ENCODE measurements at regions not wholly inside any gene's neighbourhood (a gene's known extent, or its start where the extent isn't known, plus 50 kb on each side); places are given as distances from the start of the nearest gene placed in this dataset.

DNA sequence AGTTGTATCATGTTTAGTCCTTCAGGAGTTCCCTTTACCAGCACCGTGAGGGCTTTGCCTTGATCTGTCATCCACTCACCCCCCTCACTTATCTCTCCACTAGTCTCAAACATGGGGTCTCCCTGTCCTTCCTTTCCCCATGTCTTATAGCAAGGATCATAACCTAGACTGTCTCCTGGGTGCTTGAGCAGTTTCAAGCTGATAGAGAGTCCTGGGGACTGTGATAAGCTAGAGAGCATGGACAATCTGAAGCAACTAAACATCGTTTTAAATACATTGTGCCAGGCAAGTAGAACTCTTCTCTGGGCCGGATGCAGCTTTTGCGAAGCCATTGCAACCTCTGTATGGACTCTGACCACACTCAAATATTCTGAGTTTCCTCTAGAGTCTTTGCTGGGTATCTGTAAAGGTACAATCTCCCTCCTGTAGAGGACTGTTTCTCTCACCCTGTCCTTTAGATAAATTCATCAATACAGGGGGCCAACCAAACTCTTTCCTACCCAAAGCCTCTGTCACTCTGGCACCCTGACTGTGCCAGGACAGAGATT, 684.6 kb upstream of the NR2F2 start:
- intact Hi-C loops (cut with DNase I), result no loop called here
- no peaks in the 10 kb centered on the region for H3K27me3 ChIP-seq (replicated peaks; ENCODE audit: insufficient read depth)
- no peaks in the 10 kb centered on the region for H3K9me3 ChIP-seq
- no peak overlapping the region for H3K4me3 ChIP-seq
- H3K27ac ChIP-seq, result no peak overlapping the region
- 92% methylated on average over 4 of the region's 4 CpGs for WGBS
- no peaks in the 10 kb centered on the region for H3K36me3 ChIP-seq
- TF ChIP-seq, protein P1, sequence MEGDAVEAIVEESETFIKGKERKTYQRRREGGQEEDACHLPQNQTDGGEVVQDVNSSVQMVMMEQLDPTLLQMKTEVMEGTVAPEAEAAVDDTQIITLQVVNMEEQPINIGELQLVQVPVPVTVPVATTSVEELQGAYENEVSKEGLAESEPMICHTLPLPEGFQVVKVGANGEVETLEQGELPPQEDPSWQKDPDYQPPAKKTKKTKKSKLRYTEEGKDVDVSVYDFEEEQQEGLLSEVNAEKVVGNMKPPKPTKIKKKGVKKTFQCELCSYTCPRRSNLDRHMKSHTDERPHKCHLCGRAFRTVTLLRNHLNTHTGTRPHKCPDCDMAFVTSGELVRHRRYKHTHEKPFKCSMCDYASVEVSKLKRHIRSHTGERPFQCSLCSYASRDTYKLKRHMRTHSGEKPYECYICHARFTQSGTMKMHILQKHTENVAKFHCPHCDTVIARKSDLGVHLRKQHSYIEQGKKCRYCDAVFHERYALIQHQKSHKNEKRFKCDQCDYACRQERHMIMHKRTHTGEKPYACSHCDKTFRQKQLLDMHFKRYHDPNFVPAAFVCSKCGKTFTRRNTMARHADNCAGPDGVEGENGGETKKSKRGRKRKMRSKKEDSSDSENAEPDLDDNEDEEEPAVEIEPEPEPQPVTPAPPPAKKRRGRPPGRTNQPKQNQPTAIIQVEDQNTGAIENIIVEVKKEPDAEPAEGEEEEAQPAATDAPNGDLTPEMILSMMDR (IDR thresholded peaks at IDR 0.05), result no peak
- no peak for TF ChIP-seq POLR2A (IDR thresholded peaks at IDR 0.05)
- H3K4me1 ChIP-seq (replicated peaks), result no peaks in the 10 kb centered on the region
- DNase-seq (ENCODE audit: low spot score), result no peak

DNA sequence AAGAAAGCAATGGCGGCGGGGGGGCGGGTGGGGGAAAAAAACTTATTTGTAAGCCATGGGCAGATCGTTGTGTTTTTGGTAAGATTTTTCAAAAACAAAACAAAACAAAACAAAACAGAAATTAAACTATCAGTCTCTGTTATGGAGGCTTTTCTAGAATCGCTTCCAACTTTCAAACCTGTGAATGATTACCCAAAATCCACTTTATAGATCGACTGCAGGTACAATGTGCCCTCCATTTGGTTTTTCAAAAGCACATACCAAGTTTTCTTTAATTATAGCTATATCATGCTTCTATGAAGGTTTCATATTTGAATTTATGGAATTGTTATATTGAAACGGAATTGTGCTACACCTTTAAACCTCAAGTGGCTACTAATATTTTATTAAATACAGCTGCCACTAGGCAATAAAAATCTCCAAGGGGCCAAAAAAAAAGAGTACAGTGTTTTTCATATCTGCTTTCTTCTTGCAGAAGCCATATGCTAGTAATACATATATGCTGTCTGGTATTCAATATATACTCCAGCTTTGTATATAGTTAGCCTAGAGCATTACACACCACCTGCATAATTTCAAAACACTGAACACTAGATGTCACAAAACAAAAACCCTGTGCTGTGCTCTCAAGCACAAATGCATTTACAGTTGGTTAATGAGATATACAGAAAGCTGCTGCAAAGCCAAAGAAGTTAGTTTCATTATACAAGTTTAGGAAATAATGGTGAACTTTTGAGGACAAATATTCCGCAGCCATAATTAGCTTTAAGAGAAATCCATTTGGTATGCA, 683.8 kb upstream of the NR2F2 start:
- Histone ChIP-seq H3K27ac (no peak overlapping the region), H3K4me3 (no peak overlapping the region), H3K4me1 (replicated peaks) (no peaks in the 10 kb centered on the region), H3K27me3 (replicated peaks; ENCODE audit: insufficient read depth) (no peaks in the 10 kb centered on the region), H3K9me3 (no peaks in the 10 kb centered on the region), H3K36me3 (no peaks in the 10 kb centered on the region)
- TF ChIP-seq POLR2A (IDR thresholded peaks at IDR 0.05) (no peak), POLR2AphosphoS5 (IDR thresholded peaks at IDR 0.05) (no peak)
- TF ChIP-seq, protein P1 (IDR thresholded peaks at IDR 0.05), result no peak
- intact Hi-C loops (cut with DNase I), result no loop called here
- WGBS, result 79% methylated on average over 8 of the region's 8 CpGs
- DNase-seq (ENCODE audit: low spot score), result no peak

DNA sequence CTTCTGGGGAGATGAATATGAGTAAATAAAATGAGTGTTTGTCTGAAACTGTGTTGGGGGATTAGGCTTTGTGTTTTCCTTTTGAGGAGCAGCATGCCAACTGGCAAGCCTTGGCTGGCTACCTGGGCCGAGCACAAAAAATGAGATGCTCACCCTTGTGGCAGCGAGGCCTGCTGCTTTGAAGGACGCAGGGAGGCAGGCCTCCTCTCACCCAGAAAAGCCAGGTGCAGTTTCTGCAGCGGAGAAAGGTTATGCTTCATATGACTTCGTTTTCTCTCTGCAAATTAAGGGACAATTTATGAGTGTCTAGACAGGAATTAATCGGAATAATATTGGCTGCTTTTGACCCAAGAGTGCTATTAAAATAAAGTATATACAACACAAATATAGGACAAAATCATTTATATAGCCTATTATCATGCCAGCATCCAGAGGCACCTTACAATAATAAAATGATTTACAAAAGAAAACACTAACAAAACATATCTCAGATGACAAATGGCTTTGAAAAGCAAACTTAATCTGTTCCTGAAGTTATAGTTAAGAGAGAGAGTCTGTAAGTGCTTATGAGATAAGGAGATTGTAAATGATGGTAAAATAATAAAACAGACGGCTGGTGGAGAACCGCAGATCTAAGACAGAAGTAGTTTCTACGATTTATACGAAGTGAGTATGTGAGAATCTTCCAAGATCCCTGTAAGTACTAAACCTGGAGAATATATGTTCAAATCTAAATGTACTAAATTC, 682.8 kb upstream of the NR2F2 start:
- WGBS, result 74% methylated on average over 10 of the region's 10 CpGs
- H3K27ac ChIP-seq, result no peak overlapping the region
- no peak for TF ChIP-seq POLR2A (IDR thresholded peaks at IDR 0.05)
- no peaks in the 10 kb centered on the region for H3K9me3 ChIP-seq
- H3K27me3 ChIP-seq (replicated peaks; ENCODE audit: insufficient read depth), result no peaks in the 10 kb centered on the region
- H3K4me1 ChIP-seq (replicated peaks), result no peaks in the 10 kb centered on the region
- DNase-seq (ENCODE audit: low spot score), result no peak
- no peaks in the 10 kb centered on the region for H3K36me3 ChIP-seq
- no peak overlapping the region for H3K4me3 ChIP-seq
- intact Hi-C loops (cut with DNase I), result no loop called here

DNA sequence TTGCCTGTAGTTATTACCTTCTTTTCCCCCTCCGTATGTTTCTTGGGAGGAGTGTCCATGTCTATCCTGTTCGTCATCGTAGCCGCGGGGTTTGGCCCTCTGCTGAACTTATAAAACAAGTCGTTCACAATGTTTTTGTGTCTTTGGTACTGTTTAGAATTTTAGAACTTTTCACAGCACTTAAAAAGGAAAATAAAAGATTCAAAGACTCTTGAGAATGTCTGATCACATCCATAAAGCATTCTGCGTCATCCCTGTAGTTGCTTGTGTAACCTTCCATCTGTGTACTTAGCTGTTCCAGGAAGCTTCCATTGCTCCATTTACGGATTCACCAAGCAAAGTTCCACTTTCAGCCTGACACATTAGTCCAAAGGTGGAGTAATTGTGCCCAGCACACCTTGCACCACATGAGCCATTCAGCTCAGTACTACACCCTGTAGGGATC, 677.1 kb upstream of the NR2F2 start:
- Histone ChIP-seq H3K27ac (no peak overlapping the region), H3K4me3 (no peak overlapping the region), H3K36me3 (no peaks in the 10 kb centered on the region), H3K27me3 (replicated peaks; ENCODE audit: insufficient read depth) (no peaks in the 10 kb centered on the region), H3K9me3 (no peaks in the 10 kb centered on the region), H3K4me1 (replicated peaks) (no peaks in the 10 kb centered on the region)
- no peak for DNase-seq (ENCODE audit: low spot score)
- intact Hi-C loops (cut with DNase I), result no loop called here
- TF ChIP-seq, protein P1 (IDR thresholded peaks at IDR 0.05), result no peak
- TF ChIP-seq POLR2A (IDR thresholded peaks at IDR 0.05), result no peak
- 86% methylated on average over 8 of the region's 8 CpGs for WGBS

DNA sequence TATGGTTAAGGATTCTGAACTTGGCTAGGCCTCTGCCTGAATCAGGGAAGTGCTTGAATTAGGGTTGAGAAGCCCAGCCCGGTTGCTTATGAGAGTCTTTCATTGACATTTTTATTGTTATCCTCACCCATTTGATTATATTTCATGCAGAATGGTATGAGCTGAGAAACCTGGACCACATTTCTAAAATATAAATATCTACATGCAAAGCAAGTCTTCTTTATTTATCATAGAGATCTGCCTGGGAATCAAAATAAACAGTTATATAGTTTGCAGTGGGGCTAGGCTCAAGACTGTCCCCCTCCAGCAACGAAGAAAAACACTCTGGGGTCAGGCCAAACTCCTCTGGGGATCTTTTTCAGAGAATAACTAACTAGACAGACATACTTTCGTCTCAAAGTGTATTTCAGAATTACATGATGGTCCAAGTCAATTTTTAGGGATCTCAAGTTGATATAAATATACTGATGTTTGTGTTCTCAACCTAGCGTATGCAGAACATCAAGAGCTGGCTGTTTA, 675.4 kb upstream of the NR2F2 start:
- TF ChIP-seq POLR2A (IDR thresholded peaks at IDR 0.05), result no peak
- TF ChIP-seq, protein P1 (IDR thresholded peaks at IDR 0.05), result no peak
- no peak for TF ChIP-seq POLR2AphosphoS5 (IDR thresholded peaks at IDR 0.05)
- Histone ChIP-seq H3K4me3 (no peak overlapping the region), H3K36me3 (no peaks in the 10 kb centered on the region), H3K27me3 (replicated peaks; ENCODE audit: insufficient read depth) (no peaks in the 10 kb centered on the region), H3K9me3 (no peaks in the 10 kb centered on the region), H3K27ac (no peak overlapping the region), H3K4me1 (replicated peaks) (no peaks in the 10 kb centered on the region)
- no peak for DNase-seq (ENCODE audit: low spot score)
- WGBS, result 63% methylated on average over 4 of the region's 4 CpGs
- intact Hi-C loops (cut with DNase I), result no loop called here
